ENCODE measurements at regions not wholly inside any gene's neighbourhood (a gene's known extent, or its start where the extent isn't known, plus 50 kb on each side); places are given as distances from the start of the nearest gene placed in this dataset.

GRCh38 chr6:23985015-23985414 lies 141.0 kb upstream of the NRSN1 start:
- H3K4me1 ChIP-seq: no peaks in the 10 kb centered on the region
- H3K9me3 ChIP-seq: no peaks in the 10 kb centered on the region
- no peaks in the 10 kb centered on the region for H3K27me3 ChIP-seq (replicated peaks in 1 of 7)
- no peak overlapping the region for H3K4me3 ChIP-seq
- no peaks in the 10 kb centered on the region for H3K36me3 ChIP-seq
- intact Hi-C loops (cut with DNase I; ENCODE audit: low total_unique reads): no loop called here
- 97 to 99% (median 97%) methylated on average over 4 of the region's 4 CpGs for WGBS, 5 donors
- DNase-seq: no peak
- TF ChIP-seq POLR2A (IDR thresholded peaks at IDR 0.05) (no peak), POLR2AphosphoS5 (IDR thresholded peaks at IDR 0.05) (no peak)
- TF ChIP-seq, protein P1, sequence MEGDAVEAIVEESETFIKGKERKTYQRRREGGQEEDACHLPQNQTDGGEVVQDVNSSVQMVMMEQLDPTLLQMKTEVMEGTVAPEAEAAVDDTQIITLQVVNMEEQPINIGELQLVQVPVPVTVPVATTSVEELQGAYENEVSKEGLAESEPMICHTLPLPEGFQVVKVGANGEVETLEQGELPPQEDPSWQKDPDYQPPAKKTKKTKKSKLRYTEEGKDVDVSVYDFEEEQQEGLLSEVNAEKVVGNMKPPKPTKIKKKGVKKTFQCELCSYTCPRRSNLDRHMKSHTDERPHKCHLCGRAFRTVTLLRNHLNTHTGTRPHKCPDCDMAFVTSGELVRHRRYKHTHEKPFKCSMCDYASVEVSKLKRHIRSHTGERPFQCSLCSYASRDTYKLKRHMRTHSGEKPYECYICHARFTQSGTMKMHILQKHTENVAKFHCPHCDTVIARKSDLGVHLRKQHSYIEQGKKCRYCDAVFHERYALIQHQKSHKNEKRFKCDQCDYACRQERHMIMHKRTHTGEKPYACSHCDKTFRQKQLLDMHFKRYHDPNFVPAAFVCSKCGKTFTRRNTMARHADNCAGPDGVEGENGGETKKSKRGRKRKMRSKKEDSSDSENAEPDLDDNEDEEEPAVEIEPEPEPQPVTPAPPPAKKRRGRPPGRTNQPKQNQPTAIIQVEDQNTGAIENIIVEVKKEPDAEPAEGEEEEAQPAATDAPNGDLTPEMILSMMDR (IDR thresholded peaks at IDR 0.05 in 8 of 11, conservative IDR thresholded peaks at IDR 0.05 in 3 of 11): no peak
- H3K27ac ChIP-seq: no peak overlapping the region

DNA sequence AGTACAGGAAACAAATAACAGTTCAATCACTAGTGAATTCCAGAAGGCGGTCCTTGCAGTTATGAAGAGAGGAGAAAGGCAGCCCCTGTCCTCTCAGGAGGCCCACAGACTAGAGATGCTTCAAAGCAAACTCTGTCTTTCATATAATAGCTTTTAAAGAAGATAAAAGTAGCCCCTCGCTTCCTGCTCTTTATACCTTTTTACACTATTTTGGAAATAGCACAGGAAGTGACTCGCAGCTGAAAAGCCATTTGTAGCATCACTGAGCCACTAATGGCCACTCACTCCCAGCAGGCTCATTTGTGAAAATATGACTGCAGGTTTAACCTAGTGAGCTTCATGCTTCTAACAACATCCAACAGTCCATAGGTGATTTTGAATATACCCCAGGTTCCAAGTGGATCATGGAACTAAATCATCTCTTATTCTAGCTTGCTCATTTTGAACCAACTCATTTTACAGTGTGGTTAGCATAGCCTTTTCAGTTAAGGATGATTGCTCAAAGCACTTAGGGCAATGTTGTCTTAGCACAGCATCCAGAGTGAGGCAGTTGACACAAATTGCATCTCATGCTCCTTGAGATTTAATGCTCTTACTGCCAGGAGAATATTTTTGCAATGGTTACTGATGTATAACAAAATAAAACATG lies 136.0 kb upstream of the NRSN1 start:
- peaks cover 0 to 12% (median 3%) of the 10 kb centered on the region in 8 donors for H3K9me3 ChIP-seq
- intact Hi-C loops (cut with DNase I; ENCODE audit: low total_unique reads): no loop called here

GRCh38 chr6:23994013-23994412 lies 132.0 kb upstream of the NRSN1 start:
- Histone ChIP-seq H3K27me3 (replicated peaks in 1 of 7) (no peaks in the 10 kb centered on the region), H3K9me3 (peaks cover 0 to 20% (median 7%) of the 10 kb centered on the region in 8 donors), H3K36me3 (no peaks in the 10 kb centered on the region), H3K4me3 (no peak overlapping the region), H3K4me1 (no peaks in the 10 kb centered on the region), H3K27ac (no peak overlapping the region)
- DNase-seq: no peak
- intact Hi-C loops (cut with DNase I; ENCODE audit: low total_unique reads): no loop called here
- TF ChIP-seq, protein P1 (IDR thresholded peaks at IDR 0.05 in 8 of 11, conservative IDR thresholded peaks at IDR 0.05 in 3 of 11): no peak
- TF ChIP-seq POLR2AphosphoS5 (IDR thresholded peaks at IDR 0.05) (no peak), POLR2A (IDR thresholded peaks at IDR 0.05) (no peak)
- 66 to 85% (median 83%) methylated on average over 1 of the region's 1 CpG for WGBS, 5 donors

More for the DNA sequence above, 136.0 kb upstream of the NRSN1 start:
- TF ChIP-seq, protein P1 (IDR thresholded peaks at IDR 0.05 in 8 of 11, conservative IDR thresholded peaks at IDR 0.05 in 3 of 11): no peak
- no peak for TF ChIP-seq POLR2A (IDR thresholded peaks at IDR 0.05)
- no peak for TF ChIP-seq POLR2AphosphoS5 (IDR thresholded peaks at IDR 0.05)
- H3K4me1 ChIP-seq: no peaks in the 10 kb centered on the region
- H3K4me3 ChIP-seq: no peak overlapping the region
- 60 to 72% (median 70%) methylated on average over 3 of the region's 3 CpGs for WGBS, 5 donors
- no peaks in the 10 kb centered on the region for H3K36me3 ChIP-seq
- H3K27me3 ChIP-seq (replicated peaks in 1 of 7): no peaks in the 10 kb centered on the region
- H3K27ac ChIP-seq: no peak overlapping the region
- DNase-seq: no peak

GRCh38 chr6:24004062-24004461 lies 122.0 kb upstream of the NRSN1 start:
- TF ChIP-seq, protein P1 (IDR thresholded peaks at IDR 0.05 in 8 of 11, conservative IDR thresholded peaks at IDR 0.05 in 3 of 11): no peak
- TF ChIP-seq POLR2AphosphoS5 (IDR thresholded peaks at IDR 0.05) (no peak), POLR2A (IDR thresholded peaks at IDR 0.05) (no peak)
- Histone ChIP-seq H3K27ac (no peak overlapping the region), H3K4me3 (no peak overlapping the region), H3K36me3 (no peaks in the 10 kb centered on the region), H3K4me1 (no peaks in the 10 kb centered on the region), H3K9me3 (no peaks in the 10 kb centered on the region), H3K27me3 (replicated peaks in 1 of 7) (no peaks in the 10 kb centered on the region)
- intact Hi-C loops (cut with DNase I; ENCODE audit: low total_unique reads): no loop called here
- WGBS, 5 donors: 51 to 66% (median 64%) methylated on average over 3 of the region's 3 CpGs
- DNase-seq: no peak
